ENCODE measurements at regions not wholly inside any gene's neighbourhood (a gene's known extent, or its start where the extent isn't known, plus 50 kb on each side); places are given as distances from the start of the nearest gene placed in this dataset.
"Not testable (repeated sequence)": the region's sequence is repeated elsewhere in the genome, so short reads cannot be mapped to it uniquely, and the experiment has no call there.

DNA sequence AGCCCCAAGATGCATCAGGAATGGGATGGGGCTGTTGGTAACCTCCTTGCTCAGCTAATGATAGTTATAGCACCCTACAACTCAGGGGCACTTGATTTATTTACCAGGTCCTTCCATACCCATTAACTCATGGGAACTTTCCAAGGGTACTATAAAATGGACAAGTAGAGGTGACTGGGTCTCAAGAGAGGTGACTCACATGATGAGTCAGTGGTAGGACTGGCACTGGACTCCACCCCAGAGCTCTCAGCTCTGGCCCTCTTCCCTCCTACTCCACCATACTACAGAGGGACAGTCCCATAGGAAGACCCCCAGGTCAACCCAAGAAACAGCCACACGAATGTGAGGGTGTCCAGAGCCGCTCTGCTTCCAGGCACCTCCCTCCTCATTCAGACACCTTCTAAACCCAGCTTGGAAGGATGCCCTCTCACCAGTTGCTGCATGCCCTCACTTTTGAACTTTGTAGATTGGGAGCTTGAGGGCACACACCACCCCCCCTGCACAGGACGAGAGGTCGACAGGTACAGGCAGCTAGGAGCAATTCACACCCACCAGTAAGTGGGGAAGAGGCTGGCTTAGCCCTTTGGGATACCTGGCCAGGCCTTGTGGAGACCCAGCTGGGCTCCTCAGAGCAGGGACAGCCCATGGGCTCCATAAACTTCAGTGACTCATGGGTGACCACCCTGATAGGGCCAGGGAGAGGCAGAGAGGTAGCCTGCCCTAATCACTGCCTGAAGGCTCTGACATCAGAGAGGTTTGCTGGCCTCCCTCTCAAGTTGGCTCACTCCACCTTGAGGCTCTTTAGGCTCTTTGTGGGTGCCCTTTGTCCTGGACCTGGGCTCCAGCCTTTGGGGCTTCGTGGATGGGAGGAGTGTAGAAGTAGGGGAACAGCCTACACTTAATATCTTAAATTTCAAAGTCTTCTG lies 81.6 kb upstream of the MLN start:
- Mint-ChIP-seq H3K9me3 (ENCODE audit: unreplicated experiment) (no peaks in the 10 kb centered on the region), H3K27me3 (ENCODE audit: unreplicated experiment) (peaks cover 54% of the 10 kb centered on the region), H3K27ac (ENCODE audit: unreplicated experiment) (no peak overlapping the region), H3K36me3 (ENCODE audit: unreplicated experiment) (no peaks in the 10 kb centered on the region), H3K4me1 (ENCODE audit: unreplicated experiment) (no peaks in the 10 kb centered on the region), H3K4me3 (ENCODE audit: unreplicated experiment) (no peak overlapping the region)
- DNase-seq (ENCODE audit: extremely low spot score, unreplicated experiment) = no peak
- TF ChIP-seq, protein P1, sequence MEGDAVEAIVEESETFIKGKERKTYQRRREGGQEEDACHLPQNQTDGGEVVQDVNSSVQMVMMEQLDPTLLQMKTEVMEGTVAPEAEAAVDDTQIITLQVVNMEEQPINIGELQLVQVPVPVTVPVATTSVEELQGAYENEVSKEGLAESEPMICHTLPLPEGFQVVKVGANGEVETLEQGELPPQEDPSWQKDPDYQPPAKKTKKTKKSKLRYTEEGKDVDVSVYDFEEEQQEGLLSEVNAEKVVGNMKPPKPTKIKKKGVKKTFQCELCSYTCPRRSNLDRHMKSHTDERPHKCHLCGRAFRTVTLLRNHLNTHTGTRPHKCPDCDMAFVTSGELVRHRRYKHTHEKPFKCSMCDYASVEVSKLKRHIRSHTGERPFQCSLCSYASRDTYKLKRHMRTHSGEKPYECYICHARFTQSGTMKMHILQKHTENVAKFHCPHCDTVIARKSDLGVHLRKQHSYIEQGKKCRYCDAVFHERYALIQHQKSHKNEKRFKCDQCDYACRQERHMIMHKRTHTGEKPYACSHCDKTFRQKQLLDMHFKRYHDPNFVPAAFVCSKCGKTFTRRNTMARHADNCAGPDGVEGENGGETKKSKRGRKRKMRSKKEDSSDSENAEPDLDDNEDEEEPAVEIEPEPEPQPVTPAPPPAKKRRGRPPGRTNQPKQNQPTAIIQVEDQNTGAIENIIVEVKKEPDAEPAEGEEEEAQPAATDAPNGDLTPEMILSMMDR (IDR thresholded peaks at IDR 0.05) = no peak

DNA sequence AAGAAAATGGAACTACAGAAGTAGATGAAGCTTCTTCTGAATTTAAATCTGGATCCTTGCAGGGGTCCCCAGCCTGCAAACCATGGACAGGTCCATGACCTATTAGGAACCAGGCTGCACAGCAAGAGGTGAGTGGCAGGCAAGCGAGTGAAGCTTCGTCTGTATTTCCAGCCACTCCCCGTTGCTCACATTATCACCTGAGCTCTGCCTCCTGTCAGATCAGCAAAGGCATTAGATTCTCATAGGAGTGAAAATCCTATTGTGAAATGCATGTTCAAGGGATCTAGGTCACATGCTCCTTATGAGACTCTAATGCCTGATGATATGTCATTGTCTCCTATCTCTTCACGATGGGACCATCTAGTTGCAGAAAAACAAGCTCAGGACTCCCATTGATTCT lies 79.8 kb upstream of the MLN start:
- H3K9me3 Mint-ChIP-seq (ENCODE audit: unreplicated experiment); H3K4me1 Mint-ChIP-seq (ENCODE audit: unreplicated experiment); H3K4me3 Mint-ChIP-seq (ENCODE audit: unreplicated experiment); H3K36me3 Mint-ChIP-seq (ENCODE audit: unreplicated experiment); DNase-seq (ENCODE audit: extremely low spot score, unreplicated experiment); H3K27ac Mint-ChIP-seq (ENCODE audit: unreplicated experiment): not testable (repeated sequence)
- H3K27me3 Mint-ChIP-seq (ENCODE audit: unreplicated experiment) = peaks cover 50% of the 10 kb centered on the region

DNA sequence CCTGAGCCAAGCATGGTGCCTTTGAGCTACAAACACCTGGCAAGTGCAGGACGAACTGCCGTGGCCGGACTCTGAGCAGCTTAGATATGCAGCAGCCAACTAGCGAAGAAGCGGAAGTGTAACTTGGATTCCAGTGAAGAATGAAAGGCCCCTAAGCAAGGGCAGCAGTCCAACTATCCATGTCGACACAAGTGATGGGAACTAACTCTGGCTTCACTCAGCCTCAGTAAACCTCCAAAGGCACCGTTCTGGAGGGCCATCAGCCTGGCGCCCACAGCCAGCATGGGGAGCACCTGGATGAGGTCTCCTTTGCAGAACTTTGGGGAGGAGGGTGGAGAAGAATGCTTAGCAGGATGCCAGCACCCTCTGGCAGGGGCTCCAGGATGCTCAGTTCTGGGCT lies 78.4 kb upstream of the MLN start:
- no peak for DNase-seq (ENCODE audit: extremely low spot score, unreplicated experiment)
- no peaks in the 10 kb centered on the region for H3K9me3 Mint-ChIP-seq (ENCODE audit: unreplicated experiment)
- H3K36me3 Mint-ChIP-seq (ENCODE audit: unreplicated experiment) = no peaks in the 10 kb centered on the region
- peaks cover 45% of the 10 kb centered on the region for H3K27me3 Mint-ChIP-seq (ENCODE audit: unreplicated experiment)
- H3K4me1 Mint-ChIP-seq (ENCODE audit: unreplicated experiment) = no peaks in the 10 kb centered on the region
- TF ChIP-seq, protein P1 (IDR thresholded peaks at IDR 0.05) = no peak
- H3K27ac Mint-ChIP-seq (ENCODE audit: unreplicated experiment) = no peak overlapping the region
- H3K4me3 Mint-ChIP-seq (ENCODE audit: unreplicated experiment) = no peak overlapping the region

DNA sequence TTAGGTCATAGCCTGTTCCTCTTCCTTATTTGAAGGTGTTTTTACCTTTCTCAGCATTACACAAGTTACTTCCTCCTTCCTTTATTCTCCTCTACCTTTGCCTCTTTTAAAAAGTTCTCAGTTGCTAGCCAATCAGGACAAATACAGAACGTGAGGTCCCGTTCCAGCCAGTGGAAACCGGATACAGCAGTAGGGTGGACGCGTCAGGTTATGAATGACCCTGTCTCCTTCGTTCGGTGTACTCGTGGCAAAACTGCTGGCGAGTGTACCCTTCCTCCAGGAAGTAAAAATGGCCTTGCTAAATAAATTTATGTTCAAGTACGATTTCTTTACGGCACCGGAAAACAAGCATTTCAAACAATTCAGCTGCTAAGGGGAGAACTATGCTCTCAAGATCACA lies 77.0 kb upstream of the MLN start:
- Mint-ChIP-seq H3K4me3 (ENCODE audit: unreplicated experiment) (no peak overlapping the region), H3K27ac (ENCODE audit: unreplicated experiment) (no peak overlapping the region), H3K4me1 (ENCODE audit: unreplicated experiment) (no peaks in the 10 kb centered on the region), H3K27me3 (ENCODE audit: unreplicated experiment) (peaks cover 56% of the 10 kb centered on the region), H3K36me3 (ENCODE audit: unreplicated experiment) (no peaks in the 10 kb centered on the region), H3K9me3 (ENCODE audit: unreplicated experiment) (no peaks in the 10 kb centered on the region)
- DNase-seq (ENCODE audit: extremely low spot score, unreplicated experiment) = no peak
- TF ChIP-seq, protein P1 (IDR thresholded peaks at IDR 0.05) = no peak

DNA sequence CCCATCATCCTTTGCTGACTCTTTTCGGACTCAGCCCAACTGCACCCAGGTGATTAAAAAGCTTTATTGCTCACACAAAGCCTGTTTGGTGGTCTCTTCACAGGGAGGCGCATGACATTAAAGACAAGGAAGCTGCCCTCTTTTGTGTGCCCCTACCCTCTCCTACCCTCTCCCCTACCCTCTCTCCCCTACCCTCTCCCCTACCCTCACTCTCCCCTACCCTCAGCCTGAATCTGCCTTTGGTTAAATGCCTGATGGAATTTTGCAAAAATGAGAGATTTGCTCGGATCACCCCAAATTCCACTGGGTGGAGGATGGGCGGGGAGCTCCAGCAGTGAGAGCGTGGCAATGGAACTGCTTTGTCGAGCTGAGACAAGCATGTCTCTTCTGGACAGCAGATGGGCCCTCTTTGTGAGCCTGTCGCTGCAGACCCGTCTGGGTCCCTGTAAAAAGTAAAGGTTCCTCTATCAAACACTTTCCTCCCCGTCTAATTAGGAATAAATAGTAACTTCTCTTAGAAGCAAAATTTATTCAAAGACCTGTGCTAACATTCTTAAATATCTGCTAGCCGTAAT lies 76.4 kb upstream of the MLN start:
- Mint-ChIP-seq H3K4me3 (ENCODE audit: unreplicated experiment) (no peak overlapping the region), H3K27me3 (ENCODE audit: unreplicated experiment) (peaks cover 57% of the 10 kb centered on the region), H3K36me3 (ENCODE audit: unreplicated experiment) (no peaks in the 10 kb centered on the region), H3K9me3 (ENCODE audit: unreplicated experiment) (no peaks in the 10 kb centered on the region), H3K27ac (ENCODE audit: unreplicated experiment) (no peak overlapping the region), H3K4me1 (ENCODE audit: unreplicated experiment) (no peaks in the 10 kb centered on the region)
- DNase-seq (ENCODE audit: extremely low spot score, unreplicated experiment) = no peak
- TF ChIP-seq, protein P1 (IDR thresholded peaks at IDR 0.05) = no peak
